Activated CD8-positive, alpha-beta memory T cell treated with anti-CD3 and anti-CD28 coated beads for 24 hours (primary cell): ENCODE measurements at regions not wholly inside any gene's neighbourhood (a gene's known extent, or its start where the extent isn't known, plus 50 kb on each side); places are given as distances from the start of the nearest gene placed in this dataset.

ENCODE experiments used
- DNase-seq: peaks from one replicate; pipeline ENCODE4 v3.0.0-alpha.2; 2020

- DNase-seq: no peak
Measured at GRCh38 chr11:11135820-11136476, 217.1 kb downstream of the CSNK2A3 start.

- DNase-seq: no peak
Measured at GRCh38 chr11:11129118-11129517, 223.9 kb downstream of the CSNK2A3 start.

GRCh38 chr11:11125618-11126017 lies 227.4 kb downstream of the CSNK2A3 start:
- no peak for DNase-seq

- no peak for DNase-seq
Measured at GRCh38 chr11:11122749-11123148, 230.3 kb downstream of the CSNK2A3 start.

- no peak for DNase-seq
Measured at GRCh38 chr11:11119917-11120316, 233.1 kb downstream of the CSNK2A3 start.

- no peak for DNase-seq
Measured at GRCh38 chr11:11117730-11118129, 235.3 kb downstream of the CSNK2A3 start.

- DNase-seq: no peak
Measured at GRCh38 chr11:11115475-11115874, 237.6 kb downstream of the CSNK2A3 start.

GRCh38 chr11:11113626-11114025 lies 239.4 kb downstream of the CSNK2A3 start:
- DNase-seq: no peak

- no peak for DNase-seq
Measured at GRCh38 chr11:11108026-11108425, 245.0 kb downstream of the CSNK2A3 start.

- no peak for DNase-seq
Measured at GRCh38 chr11:11107076-11107723, 245.8 kb downstream of the CSNK2A3 start.

- no peak for DNase-seq
Measured at GRCh38 chr11:11105361-11105760, 247.5 kb upstream of the ZBED5 start.

GRCh38 chr11:11095831-11096723 lies 238.2 kb upstream of the ZBED5 start:
- no peak for DNase-seq

- no peak for DNase-seq
Measured at GRCh38 chr11:11090495-11090894, 232.6 kb upstream of the ZBED5 start.

- no peak for DNase-seq
Measured at GRCh38 chr11:11089805-11090204, 232.0 kb upstream of the ZBED5 start.

GRCh38 chr11:11086979-11087378 lies 229.1 kb upstream of the ZBED5 start:
- DNase-seq: no peak

GRCh38 chr11:11085580-11085979 lies 227.7 kb upstream of the ZBED5 start:
- no peak for DNase-seq

GRCh38 chr11:11084337-11084736 lies 226.5 kb upstream of the ZBED5 start:
- no peak for DNase-seq

- no peak for DNase-seq
Measured at GRCh38 chr11:11083441-11083840, 225.6 kb upstream of the ZBED5 start.

GRCh38 chr11:11082646-11083045 lies 224.8 kb upstream of the ZBED5 start:
- no peak for DNase-seq

- DNase-seq: no peak
Measured at GRCh38 chr11:11081776-11082175, 223.9 kb upstream of the ZBED5 start.

GRCh38 chr11:11081288-11081687 lies 223.4 kb upstream of the ZBED5 start:
- DNase-seq: no peak

- DNase-seq: no peak
Measured at GRCh38 chr11:11078344-11079086, 220.7 kb upstream of the ZBED5 start.

GRCh38 chr11:11077898-11078297 lies 220.0 kb upstream of the ZBED5 start:
- DNase-seq: no peak
